Iris pigment epithelial cell (primary cell): ENCODE measurements at regions not wholly inside any gene's neighbourhood (a gene's known extent, or its start where the extent isn't known, plus 50 kb on each side); places are given as distances from the start of the nearest gene placed in this dataset.
"Not testable (repeated sequence)": the region's sequence is repeated elsewhere in the genome, so short reads cannot be mapped to it uniquely, and the experiment has no call there.

Experiments used
- DNase-seq: peaks from one replicate; pipeline ENCODE4 v3.0.0-alpha.2; 2011; ENCODE audit warnings: low read depth

DNA sequence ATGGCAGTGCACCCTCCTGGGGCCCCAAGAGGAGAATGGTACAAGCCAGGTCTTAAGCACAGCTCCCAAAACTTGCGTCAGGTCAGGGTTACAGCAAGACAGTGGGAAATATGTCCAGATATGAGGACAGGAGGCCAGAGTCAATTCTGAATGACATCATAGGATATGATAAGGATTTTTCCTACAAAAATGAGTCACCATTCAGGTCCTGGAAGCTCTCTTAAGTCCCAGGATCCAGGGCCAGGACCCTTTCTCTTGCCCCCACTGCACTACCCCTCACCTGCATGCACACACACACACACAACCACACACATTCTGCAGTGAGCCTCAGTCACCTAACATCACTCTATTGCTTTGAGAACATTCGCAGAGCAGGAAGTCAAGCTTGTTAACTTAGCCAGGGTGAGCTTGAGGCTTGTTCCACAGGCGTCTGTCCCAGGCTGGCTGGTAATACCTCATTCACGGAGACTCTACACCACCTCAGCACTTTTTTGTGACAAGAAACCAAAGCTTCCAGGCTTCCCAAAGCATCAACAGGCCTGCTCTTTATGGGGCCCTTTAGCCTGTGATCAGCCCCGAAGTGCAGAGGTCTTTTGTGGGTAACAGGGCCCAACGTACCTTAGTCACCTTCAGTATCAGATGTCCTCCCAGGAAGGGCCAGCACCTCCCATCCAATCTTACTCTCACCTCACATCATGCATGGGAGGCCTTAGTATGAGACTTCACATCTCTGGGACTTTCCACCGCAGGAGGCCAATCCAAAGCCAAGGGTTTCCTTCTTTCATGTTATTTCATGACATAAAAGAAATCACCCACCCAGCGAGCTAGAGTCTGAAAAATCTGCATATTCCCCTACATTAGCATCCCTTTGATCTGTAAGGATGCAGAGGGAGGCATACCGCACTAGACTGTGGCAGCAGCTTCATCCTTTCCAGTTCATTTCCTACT lies 74.0 kb upstream of the LIPC start:
- DNase-seq = peak; percentile 33

DNA sequence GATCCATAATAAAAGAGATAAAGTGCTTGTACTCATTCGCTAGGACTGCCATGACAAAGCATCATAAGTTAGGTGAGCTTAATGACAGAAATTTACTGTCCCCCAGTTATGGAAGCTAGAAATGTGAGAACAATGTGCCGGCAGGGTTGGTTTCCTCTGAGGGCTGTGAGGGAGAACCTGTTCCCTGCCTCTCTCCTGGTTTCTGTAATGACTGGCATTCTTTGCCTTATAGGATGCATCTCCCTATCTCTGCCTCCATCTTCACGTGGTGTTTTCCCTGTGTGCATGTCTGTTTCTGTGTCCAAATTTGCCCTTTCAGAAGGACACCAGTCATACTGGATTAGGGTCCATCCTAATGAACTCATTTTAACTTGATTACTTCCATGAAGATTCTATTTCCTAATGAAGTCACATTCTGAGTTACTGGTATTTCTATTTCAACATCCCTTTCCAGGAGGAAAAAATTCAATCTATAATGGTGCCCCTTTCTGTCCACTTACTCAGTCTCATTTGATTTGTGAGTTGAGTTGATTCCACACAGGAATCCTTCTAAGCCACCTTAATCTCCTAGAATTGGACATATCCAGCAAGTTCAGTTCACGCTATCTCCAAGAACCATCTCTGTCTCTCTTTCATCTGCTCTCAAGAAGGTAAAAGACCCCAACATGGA lies 71.2 kb upstream of the LIPC start:
- DNase-seq = no peak

DNA sequence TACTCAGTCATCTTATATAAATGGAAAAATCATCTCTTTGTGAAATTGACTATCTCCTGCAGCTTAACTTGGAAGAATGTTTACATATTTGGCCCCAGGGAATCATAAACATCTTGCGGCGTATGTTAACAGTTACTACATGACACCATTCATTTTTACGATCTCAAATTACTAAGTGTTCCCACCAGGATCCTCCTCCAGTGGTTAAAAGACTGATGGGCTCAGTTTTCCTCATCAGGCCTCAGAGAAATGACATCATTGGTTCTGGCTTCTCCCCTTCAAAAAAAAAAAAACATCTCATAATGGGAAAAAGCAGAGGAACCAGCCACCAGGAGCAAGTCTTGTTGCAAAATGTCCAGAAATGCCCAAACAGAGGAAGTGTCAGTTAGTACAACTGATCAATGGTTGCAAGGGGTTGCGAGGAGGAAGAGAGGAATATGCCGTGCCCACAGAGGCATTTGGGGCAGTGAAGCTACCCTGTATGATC lies 70.5 kb upstream of the LIPC start:
- peak; percentile 91 for DNase-seq

GRCh38 chr15:58362262-58362922 lies 69.4 kb upstream of the LIPC start:
- DNase-seq = no peak

DNA sequence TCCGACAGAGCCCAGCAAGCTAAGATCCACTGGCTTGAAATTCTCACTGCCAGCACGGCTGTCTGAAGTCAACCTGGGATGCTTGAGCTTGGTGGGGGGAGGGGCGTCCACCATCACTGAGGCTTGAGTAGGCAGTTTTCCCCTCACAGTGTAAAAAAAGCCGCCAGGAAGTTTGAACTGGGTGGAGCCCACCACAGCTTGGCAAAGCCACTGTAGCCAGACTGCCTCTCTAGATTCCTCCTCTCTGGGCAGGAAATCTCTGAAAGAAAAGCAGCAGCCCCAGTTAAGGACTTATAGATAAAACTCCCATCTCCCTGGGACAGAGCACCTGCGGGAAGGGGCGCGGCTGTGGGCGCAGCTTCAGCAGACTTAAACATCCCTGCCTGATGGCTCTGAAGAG lies 68.7 kb upstream of the LIPC start:
- DNase-seq = not testable (repeated sequence)

DNA sequence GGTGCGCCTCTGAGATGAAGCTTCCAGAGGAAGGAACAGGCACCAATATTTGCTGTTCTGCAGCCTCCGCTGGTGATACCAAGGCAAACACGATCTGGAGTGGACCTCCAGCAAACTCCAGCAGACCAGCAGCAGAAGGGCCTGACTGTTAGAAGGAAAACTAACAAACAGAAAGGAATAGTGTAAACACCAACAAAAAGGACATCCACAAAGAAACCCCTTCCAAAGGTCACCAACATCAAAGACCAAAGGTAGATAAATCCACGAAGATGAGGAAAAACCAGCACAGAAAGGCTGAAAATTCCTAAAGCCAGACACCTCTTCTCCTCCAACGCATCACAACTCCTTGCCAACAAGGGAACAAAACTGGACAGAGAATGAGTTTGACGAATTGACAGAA lies 68.1 kb upstream of the LIPC start:
- not testable (repeated sequence) for DNase-seq

GRCh38 chr15:58365098-58365497 lies 66.7 kb upstream of the LIPC start:
- not testable (repeated sequence) for DNase-seq

GRCh38 chr15:58369261-58369701 lies 62.5 kb upstream of the LIPC start:
- peak; percentile 89 for DNase-seq

DNA sequence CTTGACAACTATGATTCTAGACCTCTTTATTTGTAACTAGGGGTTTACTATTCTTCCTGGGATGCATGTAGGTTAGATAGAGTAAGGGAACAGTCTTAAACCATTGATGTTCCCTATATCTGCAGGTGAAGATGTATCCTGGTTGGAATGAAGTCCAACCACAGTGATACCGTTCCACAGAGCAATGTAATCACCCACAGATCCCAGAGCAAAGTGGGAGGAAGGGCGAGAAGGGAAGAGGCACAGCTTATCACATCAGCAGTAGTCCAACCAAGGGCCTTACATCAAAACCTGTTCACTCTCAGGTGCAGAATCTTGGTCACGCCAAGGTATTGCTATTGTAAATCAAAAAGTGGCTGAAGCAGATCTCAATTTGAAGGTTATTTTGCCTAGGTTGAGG lies 61.8 kb upstream of the LIPC start:
- no peak for DNase-seq

- no peak for DNase-seq
Observed at GRCh38 chr15:58374147-58374546, 57.6 kb upstream of the LIPC start.

- no peak for DNase-seq
Observed at GRCh38 chr15:58377193-58377592, 54.6 kb upstream of the LIPC start.

DNA sequence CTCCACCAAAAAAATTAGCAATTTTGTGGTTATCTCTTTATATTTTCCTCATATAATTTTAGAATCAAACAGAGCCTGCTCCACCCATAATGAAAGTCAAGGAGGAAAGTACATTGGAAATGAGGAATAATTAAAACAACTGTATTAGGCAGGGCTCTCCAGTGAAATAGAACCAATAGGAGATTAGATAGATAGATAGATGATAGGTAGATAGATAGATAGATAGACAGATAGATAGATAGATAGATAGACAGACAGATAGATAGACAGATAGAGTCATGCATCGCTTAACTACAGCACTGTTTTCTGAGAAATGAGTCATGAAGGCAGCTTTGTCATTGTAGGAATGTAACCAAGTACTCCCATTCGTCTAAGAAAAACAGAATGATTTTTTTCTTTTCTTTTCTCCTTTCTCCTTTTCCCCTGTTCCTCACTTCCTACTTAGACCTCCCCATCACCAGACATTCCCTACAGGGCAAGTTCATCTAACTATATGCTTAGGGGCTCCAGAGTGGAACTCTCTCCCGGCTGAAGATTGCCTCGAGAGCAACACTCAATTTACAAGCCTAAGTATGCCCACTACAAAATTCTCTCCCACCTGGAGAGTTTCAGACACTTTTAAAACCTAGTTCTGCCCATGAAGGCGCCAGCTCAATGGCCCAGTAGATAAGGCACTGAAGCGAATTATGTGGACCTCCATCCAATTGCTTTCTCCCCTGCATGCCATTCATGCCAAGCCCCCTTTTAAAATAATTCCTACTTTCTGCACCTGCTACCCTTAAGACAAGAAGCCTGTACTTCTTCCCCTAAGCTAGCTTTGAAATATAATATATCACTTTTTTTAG lies 53.3 kb upstream of the LIPC start:
- DNase-seq = peak; percentile 66

DNA sequence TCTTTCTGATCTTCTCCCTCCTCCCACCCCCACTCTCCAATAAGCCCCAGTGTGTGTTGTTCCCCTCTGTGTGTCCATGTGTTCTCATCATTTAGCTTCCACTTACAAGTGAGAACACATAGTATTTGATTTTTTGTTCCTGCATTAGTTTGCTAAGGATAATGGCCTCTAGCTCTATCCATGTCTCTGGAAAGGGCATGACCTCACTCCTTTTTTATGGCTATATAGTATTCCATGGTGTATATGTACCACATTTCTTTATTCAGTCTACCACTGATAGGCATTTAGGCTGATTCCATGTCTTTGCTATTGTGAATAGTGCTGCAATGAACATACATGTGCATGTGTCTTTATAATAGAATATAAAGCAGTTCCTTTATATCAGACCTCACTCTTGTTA lies 52.3 kb upstream of the LIPC start:
- not testable (repeated sequence) for DNase-seq

DNA sequence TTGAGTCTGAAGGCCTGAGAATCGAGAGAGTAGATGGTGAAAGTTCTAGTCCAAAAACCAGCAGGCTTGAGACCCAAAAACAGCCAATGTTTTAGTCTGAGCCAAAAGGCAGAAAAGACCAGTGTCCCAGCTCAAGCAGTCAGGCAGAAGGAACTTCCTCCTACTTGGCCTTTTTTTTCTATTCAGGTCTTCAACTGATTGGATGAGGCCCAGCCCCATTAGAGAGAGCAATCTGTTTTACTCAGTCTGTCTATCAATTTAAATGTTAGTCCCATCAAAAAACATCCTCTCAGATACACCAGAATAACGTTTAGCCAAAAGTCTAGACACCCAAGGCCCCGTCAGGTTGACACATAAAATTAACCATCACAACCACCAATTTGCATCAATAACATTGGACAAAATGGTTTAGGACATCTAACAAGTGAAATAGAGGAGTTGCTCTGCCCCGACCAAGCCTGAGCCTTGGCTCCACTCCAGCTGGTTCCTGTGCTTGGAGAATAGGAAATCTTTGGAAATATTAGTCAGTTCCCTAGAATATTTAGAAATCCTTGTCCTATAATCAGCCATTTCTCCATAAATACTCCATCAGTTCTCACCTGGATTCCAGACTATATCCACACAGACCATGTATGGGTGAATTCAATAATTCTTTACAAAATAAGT lies 51.4 kb upstream of the LIPC start:
- DNase-seq = no peak

- no peak for DNase-seq
Observed at GRCh38 chr15:58381697-58382096, 50.1 kb upstream of the LIPC start.
